HepG2 (cell line): ENCODE measurements at regions not wholly inside any gene's neighbourhood (a gene's known extent, or its start where the extent isn't known, plus 50 kb on each side); places are given as distances from the start of the nearest gene placed in this dataset.

Source experiments
- ADNP ChIP-seq: sonication (generic); formaldehyde crosslinking; IDR thresholded peaks from 2 replicates; pipeline ENCODE4 v1.4.0; 2020; ENCODE audit warnings: missing genetic modification reagents
- AKAP8 ChIP-seq: sonication (generic); formaldehyde crosslinking; IDR thresholded peaks from 2 replicates; pipeline ENCODE4 v1.5.1; 2020; ENCODE audit warnings: mild to moderate bottlenecking, missing genetic modification reagents
- ATF7 ChIP-seq, 2 experiments: fragments of 450-650 bp in 1 of 2; sonication (generic) in 1 of 2; formaldehyde crosslinking in 1 of 2; IDR thresholded peaks; 2 replicates each; pipeline versions ENCODE4 v1.4.0 to v1.6.1; 2016 to 2020; ENCODE audit warnings: antibody characterized with exemption in 1 of 2, mild to moderate bottlenecking in 1 of 2, missing genetic modification reagents in 1 of 2
- CBX1 ChIP-seq: IDR thresholded peaks from one replicate; pipeline ENCODE4 v1.6.1; 2016; ENCODE audit warnings: antibody characterized with exemption, low read depth
- HNRNPLL ChIP-seq: fragments of 200-400 bp; formaldehyde crosslinking; IDR thresholded peaks from 2 replicates; pipeline ENCODE4 v1.6.1; 2017; ENCODE audit warnings: mild to moderate bottlenecking, low read depth, low read length; ENCODE audit not compliant: poor library complexity, severe bottlenecking
- PAF1 ChIP-seq: IDR thresholded peaks from 2 replicates; pipeline ENCODE4 v1.6.1; 2016; ENCODE audit warnings: missing genetic modification reagents, missing compliant biosample characterization
- RBM39 ChIP-seq: fragments of 200-400 bp; formaldehyde crosslinking; IDR thresholded peaks from one replicate; pipeline ENCODE4 v1.6.1; 2018; ENCODE audit warnings: antibody characterized with exemption, mild to moderate bottlenecking, low read depth, low read length; ENCODE audit not compliant: poor library complexity, severe bottlenecking
- ZFP41 ChIP-seq: sonication (generic); formaldehyde crosslinking; IDR thresholded peaks from 2 replicates; pipeline ENCODE4 v1.4.0; 2020; ENCODE audit warnings: mild to moderate bottlenecking, missing genetic modification reagents, borderline replicate concordance
- ZNF235 ChIP-seq: sonication (generic); formaldehyde crosslinking; IDR thresholded peaks from 2 replicates; pipeline ENCODE4 v1.8.1; 2023; ENCODE audit warnings: mild to moderate bottlenecking, missing genetic modification reagents, borderline replicate concordance
- ZNF350 ChIP-seq: sonication (generic); formaldehyde crosslinking; IDR thresholded peaks from 2 replicates; pipeline ENCODE4 v1.4.0; 2020; ENCODE audit warnings: mild to moderate bottlenecking, low read depth, missing genetic modification reagents, borderline replicate concordance
- ZNF451 ChIP-seq: sonication (generic); formaldehyde crosslinking; IDR thresholded peaks from 2 replicates; pipeline ENCODE4 v1.5.0; 2020; ENCODE audit warnings: mild to moderate bottlenecking, missing genetic modification reagents
- ZNF547 ChIP-seq: sonication (generic); formaldehyde crosslinking; IDR thresholded peaks from 2 replicates; pipeline ENCODE4 v1.5.1; 2020; ENCODE audit warnings: mild to moderate bottlenecking, missing genetic modification reagents
- ZNF878 ChIP-seq: sonication (generic); formaldehyde crosslinking; IDR thresholded peaks from 2 replicates; pipeline ENCODE4 v1.8.1; 2023; ENCODE audit warnings: mild to moderate bottlenecking, missing genetic modification reagents, moderate library complexity
- ZNF879 ChIP-seq: sonication (generic); formaldehyde crosslinking; IDR thresholded peaks from 2 replicates; pipeline ENCODE4 v1.8.1; 2023; ENCODE audit warnings: missing genetic modification reagents
- TF ChIP-seq, protein P1 (sequence below): sonication (generic); formaldehyde crosslinking; IDR thresholded peaks from 2 replicates; pipeline ENCODE4 v1.8.1; 2022; ENCODE audit warnings: low read depth, mild to moderate bottlenecking, missing genetic modification reagents
- TF ChIP-seq, protein P2 (sequence below): sonication (generic); formaldehyde crosslinking; IDR thresholded peaks from 2 replicates; pipeline ENCODE4 v1.4.0; 2020; ENCODE audit warnings: missing genetic modification reagents
- TF ChIP-seq, protein P3 (sequence below): sonication (generic); formaldehyde crosslinking; IDR thresholded peaks from 2 replicates; pipeline ENCODE4 v1.9.0; 2021; ENCODE audit warnings: missing genetic modification reagents, borderline replicate concordance

DNA sequence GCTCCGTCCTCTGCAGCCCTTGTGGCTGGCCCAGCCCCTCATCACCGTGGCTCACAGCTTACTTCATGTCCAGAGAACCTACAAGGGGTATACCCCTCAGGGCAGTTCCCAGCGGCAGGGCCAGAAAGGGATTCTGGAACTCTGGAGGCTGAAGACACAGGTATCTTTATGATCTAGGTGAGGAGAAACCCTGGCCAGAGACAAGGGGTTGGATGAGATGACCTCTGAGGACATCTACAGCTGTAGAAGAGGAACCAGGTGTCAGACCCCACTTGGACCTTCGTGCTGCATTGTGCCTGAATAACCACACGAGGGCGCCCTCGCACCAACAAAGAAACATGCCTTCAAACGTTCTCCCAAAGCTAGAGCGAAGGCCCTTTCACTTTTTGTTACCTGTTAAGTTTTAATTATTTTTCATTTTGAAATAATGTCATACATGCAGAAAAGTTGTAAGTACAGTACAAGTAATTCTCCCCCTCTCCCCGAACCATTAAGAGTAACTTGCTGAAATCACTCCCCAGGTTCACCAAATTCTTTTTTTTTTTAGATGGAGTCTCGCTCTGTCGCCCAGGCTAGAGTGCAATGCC is 118.7 kb upstream of the SMAD3 start (continued):
- TF ChIP-seq, protein P1, sequence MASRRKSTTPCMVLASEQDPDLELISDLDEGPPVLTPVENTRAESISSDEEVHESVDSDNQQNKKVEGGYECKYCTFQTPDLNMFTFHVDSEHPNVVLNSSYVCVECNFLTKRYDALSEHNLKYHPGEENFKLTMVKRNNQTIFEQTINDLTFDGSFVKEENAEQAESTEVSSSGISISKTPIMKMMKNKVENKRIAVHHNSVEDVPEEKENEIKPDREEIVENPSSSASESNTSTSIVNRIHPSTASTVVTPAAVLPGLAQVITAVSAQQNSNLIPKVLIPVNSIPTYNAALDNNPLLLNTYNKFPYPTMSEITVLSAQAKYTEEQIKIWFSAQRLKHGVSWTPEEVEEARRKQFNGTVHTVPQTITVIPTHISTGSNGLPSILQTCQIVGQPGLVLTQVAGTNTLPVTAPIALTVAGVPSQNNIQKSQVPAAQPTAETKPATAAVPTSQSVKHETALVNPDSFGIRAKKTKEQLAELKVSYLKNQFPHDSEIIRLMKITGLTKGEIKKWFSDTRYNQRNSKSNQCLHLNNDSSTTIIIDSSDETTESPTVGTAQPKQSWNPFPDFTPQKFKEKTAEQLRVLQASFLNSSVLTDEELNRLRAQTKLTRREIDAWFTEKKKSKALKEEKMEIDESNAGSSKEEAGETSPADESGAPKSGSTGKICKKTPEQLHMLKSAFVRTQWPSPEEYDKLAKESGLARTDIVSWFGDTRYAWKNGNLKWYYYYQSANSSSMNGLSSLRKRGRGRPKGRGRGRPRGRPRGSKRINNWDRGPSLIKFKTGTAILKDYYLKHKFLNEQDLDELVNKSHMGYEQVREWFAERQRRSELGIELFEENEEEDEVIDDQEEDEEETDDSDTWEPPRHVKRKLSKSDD: no peak
- TF ChIP-seq ZNF878 (CRISPR knock-in tag) (no peak), RBM39 (no peak), PAF1 (no peak), ATF7 (IDR thresholded peaks at IDR 0.05) (no peak), ATF7 (CRISPR knock-in tag; IDR thresholded peaks at IDR 0.05) (no peak), ADNP (CRISPR knock-in tag) (no peak), HNRNPLL (no peak), AKAP8 (CRISPR knock-in tag) (no peak), ZNF235 (CRISPR knock-in tag) (no peak), ZNF547 (CRISPR knock-in tag) (no peak), ZNF451 (no peak), ZNF350 (0 out of 2 replicates have a peak, but pooled peaks have one; percentile 27), ZNF879 (CRISPR knock-in tag) (no peak), CBX1 (no peak), ZFP41 (CRISPR knock-in tag) (no peak)
- TF ChIP-seq, protein P2, sequence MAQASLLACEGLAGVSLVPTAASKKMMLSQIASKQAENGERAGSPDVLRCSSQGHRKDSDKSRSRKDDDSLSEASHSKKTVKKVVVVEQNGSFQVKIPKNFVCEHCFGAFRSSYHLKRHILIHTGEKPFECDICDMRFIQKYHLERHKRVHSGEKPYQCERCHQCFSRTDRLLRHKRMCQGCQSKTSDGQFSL (CRISPR knock-in tag): no peak
- TF ChIP-seq, protein P3, sequence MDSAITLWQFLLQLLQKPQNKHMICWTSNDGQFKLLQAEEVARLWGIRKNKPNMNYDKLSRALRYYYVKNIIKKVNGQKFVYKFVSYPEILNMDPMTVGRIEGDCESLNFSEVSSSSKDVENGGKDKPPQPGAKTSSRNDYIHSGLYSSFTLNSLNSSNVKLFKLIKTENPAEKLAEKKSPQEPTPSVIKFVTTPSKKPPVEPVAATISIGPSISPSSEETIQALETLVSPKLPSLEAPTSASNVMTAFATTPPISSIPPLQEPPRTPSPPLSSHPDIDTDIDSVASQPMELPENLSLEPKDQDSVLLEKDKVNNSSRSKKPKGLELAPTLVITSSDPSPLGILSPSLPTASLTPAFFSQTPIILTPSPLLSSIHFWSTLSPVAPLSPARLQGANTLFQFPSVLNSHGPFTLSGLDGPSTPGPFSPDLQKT (CRISPR knock-in tag): no peak
